GM23338 (cell line): ENCODE measurements at regions not wholly inside any gene's neighbourhood (a gene's known extent, or its start where the extent isn't known, plus 50 kb on each side); places are given as distances from the start of the nearest gene placed in this dataset.

Experiments
- CREB1 ChIP-seq: fragments of 250-450 bp; sonication (Bioruptor Pico); IDR thresholded peaks from 2 replicates; pipeline ENCODE4 v1.5.0; 2020; ENCODE audit warnings: low read depth, mild to moderate bottlenecking, moderate library complexity
- EZH2 ChIP-seq: fragments of 200-600 bp; sonication (generic); IDR thresholded peaks from one replicate; pipeline ENCODE4 v1.8.0; 2017; ENCODE audit warnings: antibody characterized with exemption, mild to moderate bottlenecking, low read depth; ENCODE audit not compliant: unreplicated experiment

DNA sequence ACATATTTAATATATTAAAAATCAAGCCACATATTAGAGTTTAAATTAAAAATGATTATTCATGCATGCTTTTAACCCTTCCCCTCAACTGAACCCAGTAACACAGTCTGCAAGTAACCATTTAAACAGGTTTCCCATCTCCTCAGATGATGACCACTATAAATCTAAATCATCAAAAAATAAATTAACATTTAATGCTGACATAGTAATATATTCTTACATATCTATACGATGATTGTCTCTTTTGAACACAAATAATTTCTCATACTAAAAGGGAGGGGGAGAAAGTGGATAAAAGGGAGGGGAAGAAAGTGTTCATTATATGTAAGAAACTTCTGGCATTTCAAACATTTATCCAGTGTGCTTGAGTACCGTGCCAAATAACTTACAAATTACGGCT is 701.6 kb downstream of the MTRR start:
- no peak for TF ChIP-seq CREB1 (CRISPR knock-in tag)
- no peak for TF ChIP-seq EZH2
